Fibroblast of the conjunctiva (primary cell): ENCODE measurements at regions not wholly inside any gene's neighbourhood (a gene's known extent, or its start where the extent isn't known, plus 50 kb on each side); places are given as distances from the start of the nearest gene placed in this dataset.

Source experiments
- DNase-seq: peaks from one replicate; pipeline ENCODE4 v3.0.0-alpha.2; 2010; ENCODE audit warnings: low read depth

DNA sequence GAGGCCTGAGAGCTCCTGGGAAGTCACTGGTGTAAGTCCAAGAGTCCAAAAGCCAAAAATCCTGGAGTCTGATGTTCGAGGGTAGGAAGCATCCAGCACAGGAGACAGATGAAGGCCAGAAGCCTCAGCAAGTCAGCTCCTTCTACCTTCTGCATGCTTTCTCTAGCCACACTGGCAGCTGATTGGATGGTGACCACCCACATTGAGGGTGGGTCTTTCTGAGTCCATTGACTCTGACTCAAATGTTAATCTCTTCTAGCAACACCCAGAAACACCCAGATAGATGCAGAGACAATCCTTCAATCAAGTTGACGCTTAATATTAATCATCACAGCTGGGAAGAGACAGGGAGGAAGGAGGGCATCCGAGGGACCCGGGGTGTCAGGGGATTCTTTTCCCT, 305.8 kb downstream of the AACS start:
- DNase-seq = no peak

DNA sequence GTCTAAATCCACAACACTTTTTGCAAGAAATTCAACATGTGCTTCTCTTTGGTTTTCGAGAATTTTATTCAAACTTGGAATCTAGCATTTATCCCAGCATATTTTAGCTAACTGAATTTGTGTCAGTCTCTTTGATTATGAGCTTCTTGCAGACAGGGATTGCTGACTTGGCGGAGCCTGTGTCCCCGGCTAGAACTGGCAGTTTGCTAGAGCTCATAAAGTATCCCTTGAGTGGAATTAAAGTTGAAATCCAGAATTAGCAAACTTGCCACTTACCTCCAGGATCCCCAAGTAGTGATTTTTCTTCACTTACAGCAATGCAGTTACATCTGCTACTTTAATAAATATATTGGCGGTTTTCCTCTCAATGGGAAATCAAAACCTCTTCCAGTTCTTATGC, 306.9 kb downstream of the AACS start:
- no peak for DNase-seq

DNA sequence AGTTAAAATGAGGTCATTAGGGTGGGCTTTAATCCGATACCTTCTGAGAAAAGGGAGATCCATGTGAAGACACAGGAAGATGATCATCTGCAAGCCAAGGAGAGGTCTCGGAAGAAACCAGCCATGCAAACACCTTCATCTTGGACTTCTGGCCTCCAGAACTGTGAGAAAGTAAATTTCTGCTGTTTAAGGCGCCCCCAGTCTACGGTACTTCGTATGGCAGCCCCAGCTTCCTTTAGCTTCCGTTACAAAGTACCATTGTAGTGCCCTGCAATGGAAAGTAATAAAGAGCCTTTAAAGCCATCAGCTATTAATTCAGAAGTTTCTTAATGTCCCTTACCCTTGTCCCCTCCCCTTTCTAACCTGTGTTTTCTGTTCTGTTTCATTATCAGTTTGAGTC, 308.1 kb downstream of the AACS start:
- no peak for DNase-seq

DNA sequence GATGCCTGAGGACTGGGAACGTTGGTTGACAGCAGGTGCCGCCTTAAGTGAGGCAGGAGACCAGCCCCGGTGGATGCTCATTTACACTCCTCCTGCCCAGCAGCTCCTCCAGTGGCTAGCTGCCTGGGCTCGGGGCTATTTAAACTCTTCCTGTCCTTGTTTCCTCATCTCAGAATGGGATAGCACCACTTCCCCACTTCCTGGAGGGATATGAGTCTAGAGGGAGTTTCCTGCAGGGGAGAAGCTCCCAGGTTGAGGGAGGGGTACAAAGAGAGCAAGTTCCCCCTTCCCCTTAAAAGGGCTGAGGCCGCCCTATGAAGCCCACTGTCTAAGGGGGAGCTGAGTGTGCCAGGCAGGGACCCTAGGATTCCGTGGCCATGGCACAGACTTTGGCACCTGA, 311.2 kb downstream of the AACS start:
- DNase-seq = no peak

DNA sequence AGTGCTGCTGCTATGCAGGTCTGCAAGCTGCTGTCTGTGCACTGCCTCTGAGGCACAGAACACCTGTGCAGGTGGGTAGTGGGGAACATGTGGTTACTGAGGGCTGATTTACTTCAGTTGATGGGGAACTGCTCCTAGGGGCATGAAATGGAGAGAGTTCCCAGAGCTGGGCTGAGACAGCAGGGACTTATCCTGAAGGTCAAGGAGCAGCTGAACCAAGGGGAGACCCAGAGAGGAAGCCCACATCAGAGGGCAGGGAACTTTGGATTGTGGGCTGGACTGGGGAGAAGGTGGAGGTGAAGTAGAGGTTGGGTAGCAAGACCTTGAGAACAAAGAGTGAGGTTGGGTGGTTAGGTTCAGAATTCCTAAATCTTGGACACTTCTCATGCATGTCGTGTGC, 311.9 kb downstream of the AACS start:
- no peak for DNase-seq

DNA sequence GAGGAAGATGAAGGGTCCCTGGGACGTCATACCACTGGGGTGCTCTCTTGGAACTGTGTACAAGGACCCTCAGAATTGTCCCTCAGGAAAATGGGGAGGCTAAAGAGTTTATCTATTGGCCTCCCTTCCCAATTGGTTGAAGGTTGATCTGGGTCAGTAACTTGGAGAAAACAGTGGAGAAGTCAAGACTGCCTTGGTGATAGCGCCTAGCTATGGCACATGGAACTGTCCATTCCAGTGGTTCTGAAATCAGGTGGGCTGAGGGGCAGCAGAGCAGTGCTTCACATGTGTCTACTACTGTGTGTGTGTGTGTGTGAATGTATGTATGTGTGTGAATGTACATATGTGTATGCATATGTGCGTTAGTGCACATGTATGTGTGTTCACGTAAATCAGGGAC, 316.1 kb downstream of the AACS start:
- DNase-seq = no peak

DNA sequence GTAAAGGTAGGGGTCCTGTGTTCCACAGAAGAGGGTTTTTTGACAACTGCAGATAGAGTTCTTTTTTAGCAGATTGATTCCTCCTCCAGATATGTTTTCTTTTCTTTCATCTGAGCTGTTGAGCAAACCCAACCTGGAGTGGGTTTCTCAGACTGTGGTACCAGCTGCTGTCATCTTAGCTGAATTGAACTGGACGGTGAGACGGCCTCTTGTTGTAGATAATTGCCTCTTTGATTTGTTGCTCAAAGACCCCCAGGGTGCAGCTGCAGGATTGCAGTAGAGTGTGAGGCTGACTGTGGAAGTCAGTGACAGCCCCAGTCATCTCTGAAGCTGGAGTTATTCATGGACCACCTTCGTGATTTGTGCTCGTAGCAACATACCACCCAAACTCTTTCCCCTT, 317.7 kb downstream of the AACS start:
- DNase-seq = no peak

DNA sequence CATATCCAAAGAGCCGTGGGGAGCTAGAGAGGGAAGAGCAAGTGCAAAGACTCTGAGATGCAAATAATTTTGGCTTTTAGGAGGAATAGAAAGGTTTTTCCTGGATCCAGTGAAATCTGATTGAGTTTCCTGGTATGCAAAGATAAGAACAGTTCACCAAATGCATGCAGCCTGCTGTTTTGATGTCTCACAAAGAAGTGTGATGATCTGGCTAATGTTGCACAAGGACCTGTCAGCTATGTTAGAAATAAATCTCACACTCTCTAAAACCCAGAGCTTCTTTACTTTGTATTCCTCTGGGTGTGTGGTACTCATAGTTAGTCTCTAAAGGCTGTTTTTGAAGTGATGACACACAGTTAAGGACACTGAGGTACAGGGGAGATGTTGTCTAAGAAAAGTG, 321.4 kb downstream of the AACS start:
- DNase-seq = no peak

DNA sequence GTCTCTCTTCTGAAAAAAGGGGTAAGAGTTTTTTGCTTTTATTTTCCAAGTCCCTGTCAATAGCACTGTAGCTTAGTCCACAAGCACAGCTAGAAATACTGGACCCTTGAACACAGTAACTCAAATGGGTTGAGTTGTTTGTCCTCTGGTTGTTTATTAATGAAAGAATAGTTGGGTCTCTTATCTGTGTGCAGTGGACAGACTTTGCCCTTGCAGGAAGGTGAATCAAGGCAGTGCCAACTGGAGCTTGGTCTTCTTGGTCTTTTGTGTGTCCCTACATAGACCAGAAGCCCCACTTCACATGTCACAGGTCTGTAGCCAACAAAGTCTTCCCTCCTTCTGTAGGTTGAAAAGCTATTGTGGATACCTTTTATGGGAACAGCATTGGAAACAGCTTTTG, 322.0 kb downstream of the AACS start:
- no peak for DNase-seq

DNA sequence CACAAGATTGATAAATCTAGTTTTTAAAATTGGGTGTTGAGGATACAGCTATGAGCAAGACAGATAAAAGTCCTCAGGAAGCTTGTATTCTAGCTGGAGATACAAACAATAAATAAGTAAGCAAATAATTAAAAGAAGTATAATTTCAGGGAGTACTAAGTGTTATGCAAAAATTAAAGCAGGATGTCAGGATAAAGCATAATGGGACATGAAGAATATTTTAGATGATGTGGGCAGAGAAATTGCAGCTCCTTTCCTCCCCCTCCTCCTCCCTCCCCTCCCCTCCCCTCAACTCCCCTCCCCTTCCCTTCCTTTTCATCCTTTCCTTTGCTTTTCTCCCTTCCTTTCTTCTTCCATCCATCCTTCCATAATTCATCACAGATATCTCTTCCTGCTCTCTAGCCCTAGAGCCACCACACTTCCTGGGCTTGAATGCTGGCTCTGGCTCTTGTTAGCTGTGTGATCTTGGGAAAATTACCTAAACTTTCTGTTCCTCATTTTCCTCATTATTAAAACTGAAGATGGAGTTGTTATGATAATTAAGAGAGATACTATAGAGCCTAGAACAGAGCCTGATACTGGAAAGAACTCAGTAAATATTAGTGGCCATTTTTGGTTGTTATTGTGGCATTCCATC, 323.9 kb downstream of the AACS start:
- DNase-seq = no peak

DNA sequence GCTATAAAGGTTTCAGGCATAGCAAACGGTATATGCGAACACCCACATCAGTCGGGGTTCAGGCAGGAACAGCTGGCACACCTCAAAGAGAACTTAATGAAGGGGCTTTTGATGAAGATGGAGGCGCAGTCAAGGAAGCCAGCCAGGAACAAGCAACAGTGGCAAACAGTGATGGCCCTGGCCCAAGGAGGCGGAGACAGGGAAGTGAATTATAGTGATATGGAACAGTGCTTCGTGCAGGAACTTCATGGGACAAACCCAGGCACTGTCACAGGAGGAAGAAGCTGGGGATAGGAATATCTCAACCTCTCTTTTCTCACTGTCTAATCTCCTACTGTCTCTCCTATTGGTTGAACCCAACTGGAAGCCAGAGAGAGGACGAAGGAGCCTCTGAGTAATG, 328.3 kb downstream of the AACS start:
- no peak for DNase-seq

DNA sequence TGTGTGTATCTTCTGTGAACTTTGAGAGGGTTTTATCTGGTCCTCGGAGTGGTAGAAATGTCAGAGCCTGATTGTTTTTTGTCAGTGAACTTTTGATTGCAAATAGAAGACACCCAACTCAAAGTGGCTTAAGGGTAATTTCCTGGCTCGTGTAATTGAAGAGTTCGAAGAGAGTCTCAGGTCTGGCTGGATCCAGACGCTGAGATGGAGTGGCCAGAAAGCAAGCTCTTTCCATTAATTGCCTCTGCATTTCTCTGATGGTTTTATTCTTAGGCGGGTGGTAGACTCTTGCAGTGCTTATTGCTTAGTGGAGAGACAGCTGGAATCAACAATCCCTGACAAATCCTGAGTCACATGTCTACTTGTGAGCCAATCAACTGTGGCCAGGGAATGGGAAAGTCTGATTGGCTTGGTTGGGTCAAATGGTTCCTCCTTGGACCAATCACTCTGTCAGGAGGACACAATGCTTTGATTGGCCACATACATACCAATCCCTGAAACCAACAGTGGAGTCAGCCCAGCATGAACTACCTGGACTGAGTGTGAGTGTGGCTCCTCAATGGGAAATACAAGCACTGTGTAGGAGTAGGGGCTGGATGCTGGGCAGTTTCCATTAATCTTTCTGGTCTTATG, 330.5 kb downstream of the AACS start:
- DNase-seq = no peak

DNA sequence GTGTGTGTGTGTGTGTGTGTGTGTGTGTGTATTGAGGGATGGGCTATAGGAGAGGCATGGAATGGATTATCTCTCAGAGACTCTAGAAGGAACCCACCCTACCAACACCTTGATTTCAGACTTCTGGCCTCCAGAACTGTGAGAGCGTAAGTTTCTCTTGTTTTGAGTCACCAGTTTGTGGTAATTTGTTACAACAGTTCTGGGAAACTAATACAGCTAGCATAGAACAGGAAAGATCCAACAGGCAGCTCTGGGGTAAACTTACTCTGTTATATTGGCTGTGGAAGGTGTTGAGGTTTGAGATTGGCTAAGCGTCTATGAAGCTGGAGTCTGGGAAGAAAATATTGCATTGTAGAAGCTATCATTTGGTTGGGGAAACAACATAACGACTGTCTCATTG, 334.3 kb downstream of the AACS start:
- no peak for DNase-seq

DNA sequence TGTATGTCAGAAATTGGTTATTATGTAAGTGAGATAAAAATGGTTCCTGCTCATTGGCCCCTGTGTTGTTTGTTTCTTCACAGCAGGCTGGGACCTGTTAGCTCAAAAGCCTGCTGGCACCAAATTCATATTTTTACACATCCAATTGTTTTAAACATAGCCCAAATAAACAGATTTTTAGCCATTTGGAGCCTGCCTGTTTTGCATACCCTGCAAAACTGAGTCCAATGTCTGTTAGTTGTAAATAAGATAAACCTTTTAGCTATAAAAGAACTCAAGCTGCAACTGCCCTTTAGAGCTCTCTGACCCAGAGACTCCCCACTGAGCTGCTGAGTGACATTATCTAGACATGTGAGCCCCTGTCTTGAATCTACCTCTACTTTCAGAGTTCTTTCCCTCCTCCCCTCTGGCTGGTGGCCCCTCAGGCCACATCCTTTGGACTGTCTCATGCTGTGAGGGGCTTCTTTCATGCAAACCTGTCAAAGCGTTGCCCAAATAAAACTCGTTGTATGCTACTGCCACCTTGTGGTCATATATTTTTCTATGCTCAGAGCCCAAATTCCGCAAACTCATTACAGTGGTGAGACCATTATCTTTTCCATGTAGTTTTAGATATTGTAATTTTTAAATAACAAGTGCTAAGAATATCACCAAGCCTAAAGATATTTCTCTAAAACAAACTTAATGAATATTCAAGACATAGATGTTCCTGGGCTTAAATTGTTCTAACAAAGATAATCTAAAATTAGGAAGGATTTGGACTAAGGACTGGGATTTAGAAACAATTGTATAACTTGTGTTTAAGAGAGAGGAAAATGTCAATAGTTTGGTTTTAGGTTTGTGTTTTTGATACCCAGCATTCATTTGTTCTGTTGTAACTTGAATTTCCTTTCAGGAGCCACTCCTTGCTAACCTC, 337.9 kb downstream of the AACS start:
- no peak for DNase-seq

DNA sequence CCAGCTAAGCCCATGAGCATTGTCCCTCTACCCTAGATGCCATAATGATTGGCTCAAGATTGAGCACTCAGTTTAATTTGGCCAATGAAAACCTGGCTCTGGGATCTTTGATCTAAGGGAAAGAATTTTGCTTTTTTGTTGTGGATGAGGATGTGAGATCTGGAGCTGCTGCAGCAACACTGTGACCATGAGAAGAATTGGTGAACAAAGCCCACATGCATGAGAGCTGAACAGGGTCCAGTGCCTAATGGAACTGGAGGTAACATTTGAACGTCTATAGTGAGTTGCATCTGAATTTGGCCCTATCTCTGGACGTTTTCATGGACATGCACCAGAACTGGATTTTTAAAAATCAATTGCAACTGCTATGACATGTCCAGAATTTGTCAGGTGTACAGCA, 338.6 kb downstream of the AACS start:
- DNase-seq = no peak

DNA sequence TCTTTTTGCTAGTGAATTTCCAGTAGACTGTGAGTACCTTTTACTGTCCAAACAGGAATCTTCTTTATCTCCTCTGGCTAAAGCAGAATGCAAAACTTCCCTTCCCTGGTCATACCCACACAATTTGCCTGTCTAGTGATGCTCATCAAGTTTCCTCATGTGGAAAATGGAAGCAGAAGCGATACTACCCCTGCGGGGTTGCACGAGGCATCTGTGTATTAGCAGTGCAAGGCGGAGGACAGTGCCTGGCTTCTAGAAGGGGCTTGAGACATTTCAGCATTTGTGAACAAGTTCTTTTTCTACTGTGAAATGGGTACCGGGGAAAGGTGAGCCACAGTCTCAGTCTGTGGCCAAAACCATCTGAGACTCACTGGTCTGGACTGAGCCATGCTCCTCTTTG, 340.9 kb downstream of the AACS start:
- no peak for DNase-seq

DNA sequence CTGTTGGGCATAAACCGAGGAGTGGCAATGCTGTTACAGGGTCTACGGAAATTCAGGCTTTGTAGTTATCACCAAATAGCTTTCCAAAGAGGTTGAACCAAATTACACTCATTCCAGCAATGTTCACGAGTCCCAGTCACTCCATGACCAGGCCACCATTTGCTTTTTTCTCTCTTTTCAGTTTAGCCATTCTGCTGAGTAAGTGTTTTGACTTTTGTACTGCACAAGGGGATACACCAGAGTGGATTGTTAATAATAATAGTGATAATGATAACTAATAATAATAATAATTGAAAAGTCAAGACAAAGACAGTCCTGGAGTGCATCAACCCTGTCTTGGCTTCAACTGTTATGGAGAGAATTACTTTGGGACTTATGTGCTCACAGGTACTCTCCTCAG, 343.5 kb downstream of the AACS start:
- DNase-seq = no peak

DNA sequence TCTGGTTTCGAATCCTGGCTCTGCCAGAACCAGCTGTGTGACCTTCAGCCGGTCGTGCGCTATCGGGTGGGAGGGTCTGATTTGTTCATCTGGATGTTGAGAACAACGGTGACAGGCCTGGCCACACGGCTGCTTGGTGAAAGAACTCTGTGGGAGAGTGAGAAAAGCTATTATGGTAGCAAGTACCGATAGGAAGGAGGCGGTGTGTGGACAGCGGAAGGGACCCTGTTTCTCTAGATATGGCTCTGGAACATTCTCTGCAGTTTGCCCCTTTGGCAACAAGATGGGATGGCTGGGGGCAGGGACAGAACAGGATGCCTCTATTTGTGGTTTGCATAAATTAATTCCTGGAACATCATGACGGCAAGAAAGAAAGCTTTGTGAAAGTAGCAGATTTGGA, 347.3 kb downstream of the AACS start:
- no peak for DNase-seq

DNA sequence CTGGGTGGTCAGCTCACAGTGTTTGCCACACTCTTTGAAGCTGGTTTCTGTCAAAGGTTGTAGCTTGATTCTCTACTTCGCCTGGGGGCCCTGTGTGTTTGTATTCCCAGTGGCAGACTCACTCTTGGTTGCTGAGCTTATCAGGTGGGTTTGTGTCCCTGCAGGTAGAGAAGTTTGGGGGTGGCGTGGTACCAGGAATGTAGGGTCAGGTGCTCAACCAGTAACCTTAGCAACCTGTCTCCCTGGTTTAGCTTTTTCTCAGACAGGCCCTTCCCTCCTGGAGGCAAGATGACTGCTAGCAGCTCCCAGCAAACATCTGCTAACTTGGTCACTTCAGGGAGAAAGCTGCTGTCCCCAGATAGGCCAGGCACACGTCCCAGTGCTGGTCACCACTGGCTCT, 352.2 kb downstream of the AACS start:
- no peak for DNase-seq

DNA sequence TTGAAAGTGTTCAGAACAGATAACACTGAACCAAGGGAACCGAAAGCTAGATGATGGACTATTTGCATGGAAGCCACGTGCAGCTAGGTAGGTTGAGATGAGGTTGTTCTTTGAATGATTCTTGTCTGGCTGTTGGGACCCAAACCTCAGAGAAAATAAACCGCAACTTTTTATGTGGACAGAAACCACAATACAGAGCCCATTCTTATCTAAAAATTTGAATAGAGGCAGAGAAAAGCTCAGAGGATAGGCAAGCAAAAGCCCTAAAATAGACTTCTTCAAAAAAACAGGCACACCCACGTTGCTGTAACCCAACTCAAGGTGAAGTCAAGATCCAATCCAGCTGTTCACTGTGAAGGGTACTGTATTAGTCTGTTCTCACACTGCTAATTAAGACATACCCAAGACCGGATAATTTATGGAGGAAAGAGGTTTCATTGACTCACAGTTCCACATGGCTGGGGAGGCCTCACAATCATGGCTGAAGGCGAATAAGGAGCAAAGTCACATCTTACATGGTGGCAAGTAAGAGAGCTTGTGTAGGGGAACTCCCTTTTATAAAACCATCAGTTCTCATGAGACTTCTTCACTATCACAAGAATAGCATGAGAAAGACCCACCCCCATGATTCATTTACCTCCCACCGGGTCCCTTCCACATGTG, 353.8 kb downstream of the AACS start:
- DNase-seq = no peak

DNA sequence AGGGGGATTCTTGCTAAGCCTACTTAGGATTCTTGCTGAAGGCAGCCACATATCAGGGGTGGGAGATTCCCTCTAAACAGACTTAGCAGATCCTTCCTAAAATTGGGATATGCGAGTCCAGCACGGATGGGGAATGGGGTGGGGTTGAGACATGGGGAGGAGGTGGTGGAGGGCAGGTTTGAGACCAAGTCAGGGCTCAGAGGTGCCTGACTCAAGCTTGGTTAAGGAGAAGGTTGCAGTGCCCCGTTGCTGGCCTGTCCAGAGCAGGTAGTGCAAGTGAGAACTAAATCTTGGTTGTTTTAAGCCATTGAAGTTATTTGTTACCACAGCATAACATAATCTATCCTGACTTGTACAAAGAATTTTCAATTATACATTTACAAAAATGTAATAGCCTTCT, 359.7 kb downstream of the AACS start:
- DNase-seq = no peak

DNA sequence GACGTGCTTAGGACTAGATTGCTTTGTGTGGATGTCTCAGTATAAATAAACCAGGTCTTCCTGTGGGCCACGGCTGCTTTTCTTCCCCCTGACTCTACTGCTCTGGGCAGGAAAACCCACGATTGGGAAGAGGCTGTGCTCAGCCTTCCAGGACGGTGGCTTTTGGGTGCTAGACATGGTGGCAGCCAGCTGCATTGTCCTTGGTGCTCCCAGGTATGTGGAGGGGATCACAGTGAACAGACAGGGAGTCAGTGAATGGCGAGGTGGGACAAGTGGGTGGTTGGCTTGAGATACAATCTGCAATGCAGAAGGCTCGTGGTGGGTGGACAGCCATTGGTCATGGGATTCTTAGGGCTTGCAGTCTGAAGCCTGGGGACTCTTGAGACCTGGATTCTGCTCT, 366.3 kb downstream of the AACS start:
- no peak for DNase-seq

DNA sequence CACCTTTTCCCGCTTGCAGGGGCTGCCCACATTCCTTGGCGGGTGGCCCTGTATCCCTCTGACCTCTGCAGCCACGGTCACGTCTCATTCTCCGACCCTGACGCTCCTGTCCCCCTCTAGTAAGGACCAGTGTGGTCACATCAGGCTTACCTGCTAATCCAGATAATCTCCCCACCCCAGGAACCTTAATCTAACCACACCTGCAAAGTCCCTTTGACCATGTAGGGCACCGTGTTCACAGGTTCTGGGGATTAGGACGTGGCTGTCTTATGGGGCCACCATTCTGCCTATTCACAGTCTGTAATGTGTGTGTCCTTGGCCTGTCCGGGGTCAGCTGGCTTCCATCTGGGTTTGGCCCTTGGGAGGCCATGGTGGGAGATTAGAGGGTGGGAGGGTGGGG, 368.9 kb downstream of the AACS start:
- DNase-seq = no peak
